Stimulated activated CD4-positive, alpha-beta T cell treated with anti-CD3 and anti-CD28 coated beads, Interleukin-15, amount 100 ng/mL, for 1 hour (primary cell): ENCODE measurements at regions not wholly inside any gene's neighbourhood (a gene's known extent, or its start where the extent isn't known, plus 50 kb on each side); places are given as distances from the start of the nearest gene placed in this dataset.

Source experiments
- DNase-seq, 2 donors: peaks; one replicate each; pipeline ENCODE4 v3.0.0-alpha.2; 2020; ENCODE audit warnings: low read depth in 1 of 2, low spot score in 1 of 2

DNA sequence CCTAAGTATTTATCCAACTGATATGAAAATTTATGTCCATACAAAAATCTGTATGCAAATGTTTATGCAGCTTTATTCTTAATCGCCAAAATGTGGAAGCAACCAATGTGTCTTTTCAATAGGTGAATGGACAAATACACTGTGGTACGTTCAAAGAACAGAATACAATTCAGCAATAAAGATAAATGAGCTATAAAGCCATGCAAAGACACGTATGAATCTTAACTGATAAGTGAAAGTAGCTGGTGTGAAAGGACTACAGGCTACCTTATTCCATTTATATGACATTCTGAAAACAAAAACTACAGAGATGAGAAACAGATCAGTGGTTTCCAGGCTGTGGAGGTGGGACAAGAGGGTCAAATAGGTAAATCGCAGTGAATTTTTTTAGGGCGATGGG lies 419.6 kb upstream of the B3GALT2 start:
- DNase-seq, result no peak

DNA sequence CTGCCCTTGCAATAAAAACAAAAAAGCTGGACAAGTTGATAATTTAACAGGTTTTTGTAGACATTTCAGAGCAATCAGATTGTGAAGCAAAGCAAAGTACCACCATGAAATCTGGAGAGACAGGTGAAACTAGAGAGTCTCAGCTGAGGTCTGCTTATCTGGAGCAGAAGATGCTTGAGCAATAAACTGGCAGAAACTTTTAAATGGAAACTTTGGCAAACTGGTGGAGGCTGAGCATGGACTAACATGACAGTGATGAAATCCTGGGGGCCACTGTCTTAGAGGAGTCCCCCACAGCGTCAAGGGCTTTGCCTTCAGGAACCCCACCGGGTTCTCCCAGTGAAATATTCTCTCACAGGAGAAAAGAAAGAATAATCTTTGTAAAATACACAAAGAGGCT lies 416.3 kb upstream of the B3GALT2 start:
- DNase-seq, result no peak

DNA sequence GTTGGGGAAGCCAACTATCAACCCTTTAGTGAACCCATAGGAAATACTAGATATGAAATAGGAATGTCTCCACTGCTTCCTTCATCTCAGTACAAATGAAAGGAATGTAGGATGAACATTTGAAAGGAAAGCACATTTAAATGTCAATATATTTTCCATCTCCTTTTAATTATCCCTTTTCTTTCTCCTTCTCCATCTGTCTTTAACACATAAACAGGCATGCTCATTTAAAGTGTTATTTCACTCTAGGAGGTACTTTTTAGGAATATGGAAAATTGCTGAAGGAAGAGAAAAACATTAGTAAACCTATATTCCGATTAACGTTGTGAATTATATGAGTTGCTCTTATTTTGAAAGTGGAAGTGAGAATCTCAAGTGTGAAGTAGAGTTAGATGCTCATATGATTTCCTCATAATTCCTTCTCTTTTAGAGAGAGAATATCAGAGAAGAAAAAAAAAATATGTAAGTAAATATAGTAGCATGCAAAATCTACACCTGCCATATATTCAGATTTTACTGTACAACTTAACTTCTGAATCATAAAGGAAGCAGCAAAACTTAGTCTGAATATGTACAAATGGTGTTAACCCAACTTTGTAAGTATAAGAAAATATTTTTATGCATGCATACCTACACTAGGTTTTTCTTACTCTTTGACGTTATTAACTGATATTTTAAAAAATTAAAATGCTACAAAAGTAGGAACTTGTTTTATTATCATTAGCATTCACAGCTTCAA lies 406.9 kb upstream of the B3GALT2 start:
- no peak for DNase-seq

DNA sequence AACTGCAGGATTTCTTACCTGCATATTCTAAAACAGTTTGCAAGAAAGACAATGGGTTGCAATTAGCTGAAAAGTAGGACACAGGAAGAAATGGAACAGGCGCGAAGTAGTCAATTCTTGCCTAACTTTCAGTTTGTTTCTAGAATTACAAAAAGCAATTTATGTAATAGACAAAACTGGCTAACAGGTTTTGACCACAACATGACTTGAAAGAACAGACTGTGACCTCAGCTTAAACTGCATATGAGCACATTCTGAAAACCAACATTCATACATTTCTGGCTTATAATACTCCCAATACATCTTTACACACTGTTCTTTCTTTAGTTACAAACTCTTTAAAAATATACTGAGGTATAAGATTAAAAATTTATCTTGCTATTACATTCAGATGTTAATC lies 405.9 kb upstream of the B3GALT2 start:
- DNase-seq, result no peak

DNA sequence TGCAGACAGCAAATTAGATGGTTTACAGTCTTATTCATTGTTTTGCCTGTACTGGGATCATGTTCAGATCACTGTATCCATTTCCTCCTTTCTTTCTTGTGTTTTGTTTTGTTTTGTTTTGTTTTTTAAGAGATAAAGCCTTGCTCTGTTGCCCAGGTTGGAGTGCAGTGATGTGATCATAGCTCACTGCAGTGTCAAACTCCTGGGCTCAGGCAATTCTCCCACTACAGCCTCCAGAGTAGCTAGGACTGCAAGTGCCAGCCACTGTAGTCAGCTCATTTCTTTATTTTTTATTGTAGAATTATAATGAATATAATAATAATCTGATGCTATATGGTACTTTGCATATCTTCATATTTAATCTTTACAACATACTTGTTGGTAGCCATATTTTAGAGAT lies 403.7 kb upstream of the B3GALT2 start:
- no peak for DNase-seq

DNA sequence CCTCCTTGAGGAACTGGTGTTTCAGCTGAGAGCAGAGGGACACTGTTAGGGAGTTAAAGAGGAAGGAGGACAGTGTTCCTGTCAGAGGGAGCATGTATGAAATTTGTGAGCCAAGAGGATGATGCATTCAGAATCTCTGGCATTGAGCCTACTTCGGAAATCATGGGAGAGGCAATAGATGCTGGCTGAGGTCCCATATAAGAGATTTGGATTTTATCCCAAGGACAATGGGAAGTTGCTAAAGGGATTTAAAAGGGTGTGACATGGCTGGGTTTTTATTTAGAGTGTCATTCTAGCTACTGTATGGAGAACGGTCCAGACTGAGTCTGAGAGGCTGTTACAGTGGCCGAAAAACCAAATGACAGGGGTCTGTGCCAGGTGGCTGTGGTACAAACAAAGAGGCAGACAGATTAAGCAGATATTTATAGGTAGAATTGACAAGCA lies 403.2 kb upstream of the B3GALT2 start:
- no peak for DNase-seq

DNA sequence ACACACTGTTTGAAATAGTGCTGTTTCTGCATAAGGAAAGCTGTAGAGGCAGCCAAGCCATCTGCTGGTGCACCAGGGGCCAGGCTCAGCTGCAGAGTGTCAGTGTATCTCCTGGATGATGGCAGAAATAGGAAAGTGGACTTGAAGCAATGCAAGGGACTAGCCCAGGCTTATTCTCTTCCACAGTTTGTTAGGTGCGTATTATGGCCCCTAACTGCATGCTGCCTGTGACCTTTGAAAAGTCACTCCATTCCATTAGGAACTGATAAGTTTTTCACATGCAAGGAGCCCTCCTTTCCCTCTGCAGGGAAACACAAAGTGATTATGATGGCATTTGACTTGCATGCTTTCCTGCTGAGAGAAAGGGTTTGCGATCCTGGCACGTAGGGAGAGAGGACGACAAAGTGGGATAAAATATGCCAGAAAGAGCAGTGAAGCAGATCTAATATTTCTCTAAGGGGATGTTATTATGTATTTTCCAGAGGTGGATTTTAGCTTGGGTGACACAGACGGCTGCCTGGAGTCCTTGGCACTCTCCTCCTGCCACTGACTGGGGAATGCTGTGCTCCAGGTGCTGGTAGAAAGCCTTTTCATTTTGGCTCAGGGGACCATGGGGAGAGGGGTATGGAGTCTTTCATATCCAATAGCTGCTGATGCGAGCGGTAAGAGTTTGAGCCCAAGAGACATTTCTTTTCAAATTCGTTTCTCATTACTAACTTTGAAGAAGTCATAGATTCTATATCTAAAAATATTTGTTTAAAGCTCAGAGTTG lies 402.1 kb upstream of the B3GALT2 start:
- no peak for DNase-seq

DNA sequence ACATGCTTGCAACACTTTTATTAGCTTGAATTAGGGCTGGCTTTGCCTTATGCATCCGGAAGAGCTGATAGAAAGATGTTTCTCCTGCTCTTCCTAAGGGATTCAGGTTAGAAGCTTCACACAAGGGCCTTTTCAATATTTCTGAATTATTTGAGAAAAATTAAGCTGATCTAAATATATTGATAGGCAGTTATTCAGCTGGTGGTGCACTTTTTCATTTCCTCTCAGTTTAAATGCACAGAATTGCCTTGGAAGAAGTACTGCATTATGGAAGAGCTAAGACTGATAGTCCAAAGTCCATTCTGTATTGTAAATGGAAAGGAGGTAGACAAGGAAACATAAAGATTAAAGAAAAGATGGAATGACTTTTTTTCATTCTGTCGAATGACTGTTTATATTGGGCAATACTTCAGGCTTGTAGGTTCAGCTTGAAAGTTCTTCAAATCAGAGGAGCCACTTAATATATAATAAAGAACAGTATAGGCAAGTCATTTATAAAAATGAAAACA lies 398.4 kb upstream of the B3GALT2 start:
- DNase-seq, result no peak

DNA sequence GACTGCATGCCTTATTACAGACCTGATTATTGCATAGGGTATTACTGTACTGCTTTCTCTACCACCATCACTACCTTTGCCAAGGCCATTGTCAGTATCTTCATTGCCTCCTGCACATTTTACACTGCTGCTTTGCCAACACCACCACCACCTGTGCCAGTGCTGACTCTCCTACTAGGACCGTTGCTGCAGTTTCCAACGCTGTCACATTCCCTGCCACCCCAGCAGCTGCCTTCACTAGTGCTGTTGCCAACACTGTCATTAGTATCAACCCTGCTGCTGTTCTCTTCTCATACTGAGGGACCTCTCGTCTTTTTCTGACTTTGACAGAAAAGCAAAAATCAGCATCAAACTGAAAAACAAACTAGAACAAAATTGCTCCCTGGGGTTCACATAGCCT lies 394.9 kb upstream of the B3GALT2 start:
- no peak for DNase-seq

DNA sequence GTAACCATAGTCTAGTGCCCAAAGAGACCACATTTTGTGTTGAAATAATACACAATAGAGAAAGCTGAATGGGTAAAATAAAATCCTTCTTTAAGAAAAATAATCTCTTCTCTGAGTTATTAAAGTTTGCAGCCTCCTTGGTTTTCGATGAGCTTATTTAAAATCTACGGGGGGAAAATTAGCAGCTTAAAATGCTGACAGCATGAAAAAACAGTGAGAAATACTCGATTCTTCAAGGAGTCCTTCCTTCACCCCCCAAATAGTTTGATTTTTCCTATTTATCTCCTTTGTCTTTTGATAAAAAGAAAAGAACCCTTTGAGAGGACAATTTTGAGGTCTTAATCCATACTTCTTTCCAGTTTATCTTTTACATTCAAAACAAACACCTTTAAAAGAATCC lies 394.0 kb upstream of the B3GALT2 start:
- no peak for DNase-seq

DNA sequence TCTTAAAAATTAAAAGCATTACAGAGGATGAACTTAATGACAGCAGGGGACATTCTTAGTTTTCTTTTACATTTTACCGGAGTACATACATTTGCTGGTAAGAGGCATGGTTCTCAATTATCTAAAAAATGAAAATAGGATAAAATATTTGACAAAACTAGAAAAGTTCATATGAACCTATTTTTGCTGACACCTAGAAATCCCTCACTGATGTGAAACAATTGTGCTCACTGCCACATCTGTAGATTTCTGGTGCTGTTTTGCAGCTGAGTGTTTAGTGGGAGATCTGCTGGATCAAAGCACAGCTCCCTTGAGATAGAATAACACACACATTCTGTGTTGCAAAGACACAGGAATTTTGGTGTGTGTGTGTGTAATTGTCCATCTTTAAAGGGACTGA lies 392.9 kb upstream of the B3GALT2 start:
- DNase-seq, result no peak

DNA sequence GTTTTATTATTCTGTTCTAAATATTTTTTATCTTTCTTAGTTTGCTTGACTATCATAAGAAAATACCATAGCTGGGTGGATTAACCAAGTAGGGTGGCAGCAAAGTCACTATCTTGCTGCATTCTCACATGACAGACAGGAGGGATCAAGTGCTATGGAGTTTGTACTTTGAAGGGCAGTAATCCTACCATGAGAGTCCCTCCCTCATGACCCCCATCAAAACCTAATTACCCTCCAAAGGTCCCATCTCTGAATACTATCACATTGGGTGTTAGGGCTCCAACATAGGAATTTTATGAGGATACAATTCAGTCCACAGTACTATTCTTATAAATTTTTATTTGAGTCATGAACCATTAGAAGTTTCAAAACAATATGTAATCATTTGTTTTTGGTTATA lies 388.5 kb upstream of the B3GALT2 start:
- DNase-seq, result no peak

DNA sequence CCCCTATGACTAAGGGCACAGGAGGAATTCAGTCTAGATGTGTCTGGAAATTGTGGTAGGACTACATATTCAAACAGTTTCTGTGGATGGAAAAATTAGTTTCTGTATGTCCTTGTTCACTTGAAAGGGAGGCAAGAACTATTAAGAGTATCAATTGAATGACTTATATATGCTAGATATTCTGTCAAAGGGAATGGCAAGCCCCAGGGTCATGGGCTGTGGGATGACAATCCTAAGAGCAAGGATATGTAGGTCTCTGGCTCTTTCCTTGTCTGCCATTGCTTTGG lies 383.5 kb upstream of the B3GALT2 start:
- no peak for DNase-seq

DNA sequence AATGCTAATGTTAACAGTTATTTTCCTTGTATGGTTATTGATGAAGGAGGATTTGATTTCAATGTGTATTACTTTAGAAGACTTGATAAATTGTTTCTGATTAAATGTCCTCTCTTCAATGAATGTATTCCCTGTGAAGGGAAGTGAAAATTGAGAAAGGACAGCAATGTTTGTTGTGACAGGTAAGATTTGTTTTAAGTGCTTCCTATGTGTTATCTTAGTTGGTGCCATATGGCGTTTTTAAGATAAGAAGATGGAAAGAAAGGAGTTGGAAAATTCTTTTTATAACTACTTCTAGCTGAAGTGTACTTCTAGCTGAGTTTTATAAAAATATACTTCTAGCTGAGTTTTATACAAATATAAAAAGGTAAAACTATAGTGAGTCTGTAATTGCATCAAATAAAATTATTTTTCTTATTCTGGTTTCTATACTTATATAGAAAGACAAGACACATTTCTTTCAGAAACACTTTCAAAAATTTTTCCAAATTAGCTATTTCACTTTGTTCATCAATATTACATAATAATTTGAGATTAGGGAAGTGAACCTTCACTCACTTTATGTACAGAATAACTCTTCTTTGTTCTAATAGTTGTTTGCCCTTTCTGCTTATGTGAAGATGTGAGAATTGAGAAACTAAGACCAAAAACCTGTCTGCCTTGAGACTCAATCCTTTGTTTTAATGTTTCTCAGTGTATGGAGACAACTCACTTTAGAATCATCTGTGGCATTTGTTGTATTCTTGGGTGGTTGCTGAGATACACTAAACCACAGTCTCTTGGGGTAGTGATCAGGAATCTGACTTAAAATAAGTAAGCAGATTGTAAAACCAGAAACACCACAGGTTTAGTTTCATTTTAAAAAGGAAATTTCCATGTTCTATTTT lies 382.9 kb upstream of the B3GALT2 start:
- DNase-seq, result no peak

DNA sequence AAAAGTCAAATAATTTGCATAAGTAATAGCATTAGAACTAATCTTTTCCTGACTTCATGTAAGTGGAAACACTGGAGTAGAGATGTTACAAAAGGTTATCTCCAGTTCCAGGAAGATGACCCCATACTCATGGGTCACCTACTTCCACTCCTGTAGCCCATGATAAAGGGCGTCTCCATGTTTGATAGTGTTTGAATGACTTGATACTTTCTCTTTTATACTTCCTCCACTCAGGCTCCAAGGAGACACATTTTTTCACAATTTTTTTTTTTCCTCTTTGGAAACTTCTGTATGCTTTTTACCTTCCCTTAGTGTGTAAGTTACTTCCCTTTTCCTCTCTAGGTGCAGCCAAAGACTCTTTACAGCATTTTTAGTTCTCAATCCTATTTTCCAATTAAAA lies 382.1 kb upstream of the B3GALT2 start:
- DNase-seq, result no peak

DNA sequence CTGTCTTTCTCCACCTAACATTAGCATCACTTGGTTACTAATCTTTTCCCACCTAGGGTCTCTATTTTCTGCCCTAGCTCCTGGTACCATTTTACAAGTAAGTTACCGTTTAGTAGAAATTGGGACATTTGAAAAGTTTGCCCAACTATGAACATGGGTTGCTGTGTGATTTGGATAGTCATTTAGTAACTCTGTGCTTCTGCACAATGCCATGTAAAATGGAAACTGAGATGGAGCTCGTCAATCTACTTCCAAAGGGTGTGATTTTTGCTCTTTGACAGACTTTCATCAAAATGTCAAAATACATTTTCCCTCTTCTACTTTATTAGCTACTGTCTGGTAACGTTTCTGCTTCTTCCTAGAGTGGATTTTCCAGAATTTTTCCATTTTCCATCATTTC lies 381.5 kb upstream of the B3GALT2 start:
- DNase-seq, result no peak

DNA sequence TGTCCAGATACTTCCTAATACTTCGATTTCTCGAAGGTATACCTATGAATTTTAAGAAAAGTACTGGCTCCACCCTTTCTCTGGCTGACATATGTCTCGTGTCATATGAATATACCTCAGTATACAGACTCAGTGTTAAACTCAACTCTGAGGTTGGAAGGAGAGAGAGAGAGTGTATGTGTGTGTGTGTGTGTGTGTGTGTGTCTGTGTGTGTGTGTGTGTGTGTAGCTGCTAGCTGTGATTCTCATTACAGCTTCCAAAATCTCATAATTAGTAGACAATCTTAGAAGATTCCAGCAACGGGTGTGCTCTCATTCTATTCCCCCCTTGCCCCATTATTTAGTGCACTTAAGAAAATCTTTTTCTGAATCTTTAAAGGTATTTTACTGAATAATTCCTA lies 380.3 kb upstream of the B3GALT2 start:
- no peak for DNase-seq

DNA sequence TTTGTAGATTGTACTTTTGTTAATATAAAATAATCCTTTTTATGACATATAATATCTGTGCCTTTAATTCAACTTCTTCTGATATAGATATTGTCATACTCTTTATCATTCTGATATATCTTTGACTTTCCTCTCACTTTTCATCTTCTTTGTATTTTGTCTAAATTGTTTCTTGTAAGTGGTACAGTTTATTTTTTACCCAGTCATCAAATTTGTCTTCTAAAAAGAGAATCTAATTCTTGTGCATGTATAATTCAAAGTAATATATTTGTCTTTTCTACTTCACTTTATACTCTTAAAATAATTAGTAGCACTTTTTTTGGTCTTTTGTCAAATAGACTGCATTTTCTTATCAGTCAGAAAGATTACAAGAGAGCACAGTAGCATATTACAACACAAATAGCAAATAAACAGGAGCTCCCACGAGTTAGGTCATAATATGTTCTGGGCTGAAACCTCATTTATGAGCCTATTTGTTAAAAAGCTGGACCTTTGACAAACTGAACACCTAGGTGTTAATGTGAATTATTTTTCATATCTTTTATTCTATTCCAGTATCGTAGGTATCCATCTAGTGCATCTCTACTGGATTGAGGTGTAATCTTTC lies 379.7 kb upstream of the B3GALT2 start:
- DNase-seq, result no peak

DNA sequence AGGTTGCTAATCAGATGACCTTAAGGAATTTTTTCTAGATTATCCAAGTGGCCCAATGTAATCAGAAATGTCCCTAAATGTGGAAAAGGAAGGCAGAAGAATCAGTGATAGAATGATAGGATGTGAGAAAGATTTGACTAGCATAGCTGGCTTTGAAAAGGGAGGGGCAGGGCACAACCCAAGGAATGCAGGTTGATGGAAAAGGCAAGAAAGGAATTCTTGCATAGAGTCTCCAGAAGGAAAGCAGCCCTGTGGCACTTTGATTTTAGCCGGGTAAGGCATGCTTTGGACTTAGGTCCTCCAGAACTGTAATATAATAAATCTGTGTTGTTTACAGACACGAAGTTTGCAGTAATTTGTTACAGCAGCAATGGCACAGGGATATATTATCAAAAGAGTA lies 375.7 kb upstream of the B3GALT2 start:
- DNase-seq, result no peak

DNA sequence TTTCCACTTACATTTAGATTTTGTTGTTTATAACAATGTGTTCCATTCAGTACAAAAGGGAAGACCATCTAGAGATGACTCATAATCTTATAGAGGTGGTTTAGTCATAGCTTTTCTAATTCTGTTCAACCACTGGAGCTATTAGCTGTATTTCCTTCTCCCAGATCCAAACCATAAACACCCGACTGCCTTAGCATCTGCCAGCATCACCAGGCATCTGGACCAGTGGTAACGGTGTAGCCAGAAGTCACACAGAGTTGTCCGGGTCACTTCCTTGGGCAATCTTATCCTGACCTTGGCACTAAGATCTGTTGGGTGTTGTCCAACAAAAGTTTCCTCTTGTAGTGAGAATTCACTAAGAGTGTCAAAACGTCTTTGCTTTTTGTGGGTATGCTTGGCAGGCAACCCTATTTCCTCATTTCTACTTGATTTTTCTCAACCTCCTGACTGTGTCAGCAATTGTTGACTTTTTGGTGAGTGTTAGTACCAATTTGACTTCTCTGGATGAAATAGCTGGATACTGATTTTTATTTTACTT lies 372.1 kb upstream of the B3GALT2 start:
- no peak for DNase-seq
